Stomach (tissue), 8 donors: ENCODE measurements at regions not wholly inside any gene's neighbourhood (a gene's known extent, or its start where the extent isn't known, plus 50 kb on each side); places are given as distances from the start of the nearest gene placed in this dataset.

ENCODE experiments used
- DNase-seq, 2 donors: peaks; one replicate each; pipeline versions ENCODE4 v3.0.0 to v3.0.0-alpha.2; 2013 to 2019
- H3K27ac ChIP-seq, 5 donors: fragments of 200-600 bp in 4 of 5; sonication (generic) in 4 of 5; one replicate each; pipeline ENCODE4 v1.5.1; 2013 to 2019; ENCODE audit warnings: mild to moderate bottlenecking in 1 of 5, moderate library complexity in 1 of 5
- H3K27me3 ChIP-seq, 3 donors: fragments of 200-600 bp; sonication (generic); one replicate each; pipeline ENCODE4 v1.5.1; 2017 to 2019; ENCODE audit warnings: mixed run types in 1 of 3
- H3K36me3 ChIP-seq, 4 donors: fragments of 200-600 bp; sonication (generic); 1 replicate in 3 of 4; 2 replicates in 1 of 4; pipeline ENCODE4 v1.5.1; 2016 to 2019
- H3K4me1 ChIP-seq, 4 donors: fragments of 200-600 bp; sonication (generic); one replicate each; pipeline ENCODE4 v1.5.1; 2016 to 2019
- H3K4me3 ChIP-seq, 4 donors: fragments of 200-600 bp; sonication (generic) in 3 of 4; one replicate each; pipeline ENCODE4 v1.5.1; 2016 to 2019; ENCODE audit warnings: mild to moderate bottlenecking in 1 of 4
- H3K9me3 ChIP-seq, 4 donors: fragments of 200-600 bp; sonication (generic); one replicate each; pipeline ENCODE4 v1.5.1; 2016 to 2019
- EP300 ChIP-seq: sonication (generic); formaldehyde crosslinking; IDR thresholded peaks from one replicate; pipeline ENCODE4 v1.6.1; 2017; ENCODE audit warnings: antibody characterized with exemption
- POLR2A ChIP-seq, 4 donors: fragments of 450-650 bp; IDR thresholded peaks; one replicate each; pipeline ENCODE4 v1.6.1; 2016; ENCODE audit warnings: antibody characterized with exemption in 4 of 4, control low read depth in 2 of 4, mild to moderate bottlenecking in 1 of 4, moderate library complexity in 1 of 4
- POLR2AphosphoS5 ChIP-seq, 3 donors: sonication (generic); formaldehyde crosslinking; IDR thresholded peaks; one replicate each; pipeline ENCODE4 v1.6.1; 2016; ENCODE audit warnings: antibody characterized with exemption in 3 of 3
- WGBS, 5 donors: extraction: QIAGEN DNeasy Blood & Tissue Kit in 3 of 5; methylation state at CpG; one replicate each; pipeline versions ENCODE4 v1.1.5 to v1.1.7; 2013 to 2018; 5-methylcytosine and 5-hydroxymethylcytosine counted together
- intact Hi-C: fragments of 100-400 bp; cut with DNase I; formaldehyde crosslinking; loops from one replicate; pipeline ENCODE4 v1.15.1; 2023; ENCODE audit warnings: low total_unique reads
- TF ChIP-seq, protein P1 (sequence below), 7 experiments: fragments of 450-650 bp in 4 of 7; fragments of 200-600 bp in 3 of 7; sonication (generic) in 3 of 7; IDR thresholded peaks; one replicate each; pipeline ENCODE4 v1.5.1; 2016 to 2019; ENCODE audit warnings: antibody characterized with exemption in 7 of 7, control low read depth in 2 of 7, mild to moderate bottlenecking in 1 of 7
- donor health status: healthy with polysubstance abuse.
- donor health status: Bipolar disorder and iron deficiency.
- donor health status: healthy.

- H3K36me3 ChIP-seq = no peaks in the 10 kb centered on the region
- DNase-seq = no peak
- peaks cover 0 to 6% (median 1%) of the 10 kb centered on the region in 4 donors for H3K9me3 ChIP-seq
- TF ChIP-seq, protein P1, sequence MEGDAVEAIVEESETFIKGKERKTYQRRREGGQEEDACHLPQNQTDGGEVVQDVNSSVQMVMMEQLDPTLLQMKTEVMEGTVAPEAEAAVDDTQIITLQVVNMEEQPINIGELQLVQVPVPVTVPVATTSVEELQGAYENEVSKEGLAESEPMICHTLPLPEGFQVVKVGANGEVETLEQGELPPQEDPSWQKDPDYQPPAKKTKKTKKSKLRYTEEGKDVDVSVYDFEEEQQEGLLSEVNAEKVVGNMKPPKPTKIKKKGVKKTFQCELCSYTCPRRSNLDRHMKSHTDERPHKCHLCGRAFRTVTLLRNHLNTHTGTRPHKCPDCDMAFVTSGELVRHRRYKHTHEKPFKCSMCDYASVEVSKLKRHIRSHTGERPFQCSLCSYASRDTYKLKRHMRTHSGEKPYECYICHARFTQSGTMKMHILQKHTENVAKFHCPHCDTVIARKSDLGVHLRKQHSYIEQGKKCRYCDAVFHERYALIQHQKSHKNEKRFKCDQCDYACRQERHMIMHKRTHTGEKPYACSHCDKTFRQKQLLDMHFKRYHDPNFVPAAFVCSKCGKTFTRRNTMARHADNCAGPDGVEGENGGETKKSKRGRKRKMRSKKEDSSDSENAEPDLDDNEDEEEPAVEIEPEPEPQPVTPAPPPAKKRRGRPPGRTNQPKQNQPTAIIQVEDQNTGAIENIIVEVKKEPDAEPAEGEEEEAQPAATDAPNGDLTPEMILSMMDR (IDR thresholded peaks at IDR 0.05) = no peak
- TF ChIP-seq POLR2A (IDR thresholded peaks at IDR 0.05) = no peak
- no peak for TF ChIP-seq EP300
- TF ChIP-seq POLR2AphosphoS5 (IDR thresholded peaks at IDR 0.05) = no peak
- WGBS, 5 donors = 48 to 77% (median 63%) methylated on average over 1 of the region's 1 CpG
- intact Hi-C loops = no loop called here
- no peak overlapping the region for H3K4me3 ChIP-seq
- no peaks in the 10 kb centered on the region for H3K4me1 ChIP-seq
- H3K27ac ChIP-seq = no peak overlapping the region
- no peaks in the 10 kb centered on the region for H3K27me3 ChIP-seq
Measured at GRCh38 chr5:27814286-27814685, 775.9 kb upstream of the CDH9 start.

GRCh38 chr5:27810458-27810857 is 772.1 kb upstream of the CDH9 start:
- Histone ChIP-seq H3K27ac (no peak overlapping the region), H3K36me3 (no peaks in the 10 kb centered on the region), H3K4me1 (no peaks in the 10 kb centered on the region), H3K9me3 (no peaks in the 10 kb centered on the region), H3K4me3 (no peak overlapping the region), H3K27me3 (no peaks in the 10 kb centered on the region)
- no peak for DNase-seq
- TF ChIP-seq POLR2AphosphoS5 (IDR thresholded peaks at IDR 0.05) (no peak), EP300 (no peak), POLR2A (IDR thresholded peaks at IDR 0.05) (no peak)
- TF ChIP-seq, protein P1 (IDR thresholded peaks at IDR 0.05) = no peak
- intact Hi-C loops = no loop called here
- whole genome bisulfite sequencing, 5 donors = 68 to 82% (median 79%) methylated on average over 5 of the region's 5 CpGs

DNA sequence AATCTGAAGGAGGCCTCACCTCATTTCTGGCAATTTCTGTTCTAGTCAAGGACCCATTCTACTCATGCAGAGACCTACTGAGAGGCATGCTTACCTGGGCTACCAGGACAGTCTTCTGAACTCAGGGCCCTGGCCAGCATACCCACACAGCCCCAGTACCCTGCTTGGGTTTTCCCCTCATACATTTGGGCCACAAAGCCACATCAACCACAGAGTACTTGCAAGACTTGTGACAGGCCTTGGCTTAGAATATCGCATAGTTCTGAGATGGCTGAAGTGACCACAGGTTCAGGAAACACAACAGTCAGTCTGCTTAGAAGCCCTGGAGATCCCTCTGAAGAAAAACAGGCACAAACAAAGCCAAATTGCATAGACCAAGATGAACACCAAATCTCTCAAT is 758.8 kb upstream of the CDH9 start:
- H3K4me1 ChIP-seq = no peaks in the 10 kb centered on the region
- WGBS, 5 donors = 93 to 100% (median 97%) methylated on average over 1 of the region's 1 CpG
- H3K27me3 ChIP-seq = no peaks in the 10 kb centered on the region
- H3K36me3 ChIP-seq = no peaks in the 10 kb centered on the region
- H3K27ac ChIP-seq = no peak overlapping the region
- TF ChIP-seq, protein P1 (IDR thresholded peaks at IDR 0.05) = no peak
- intact Hi-C loops = no loop called here
- H3K4me3 ChIP-seq = no peak overlapping the region
- no peak for DNase-seq
- H3K9me3 ChIP-seq = peaks cover 0 to 26% (median 13%) of the 10 kb centered on the region in 4 donors

- DNase-seq = no peak
- 88 to 94% (median 92%) methylated on average over 2 of the region's 2 CpGs for WGBS, 5 donors
- Histone ChIP-seq H3K4me1 (no peaks in the 10 kb centered on the region), H3K9me3 (no peaks in the 10 kb centered on the region), H3K4me3 (no peak overlapping the region), H3K36me3 (no peaks in the 10 kb centered on the region), H3K27ac (no peak overlapping the region), H3K27me3 (no peaks in the 10 kb centered on the region)
- intact Hi-C loops = no loop called here
- TF ChIP-seq POLR2AphosphoS5 (IDR thresholded peaks at IDR 0.05) (no peak), POLR2A (IDR thresholded peaks at IDR 0.05) (no peak), EP300 (no peak)
- TF ChIP-seq, protein P1 (IDR thresholded peaks at IDR 0.05) = no peak
Measured at GRCh38 chr5:27788184-27788583, 749.8 kb upstream of the CDH9 start.
